ENCODE measurements at regions not wholly inside any gene's neighbourhood (a gene's known extent, or its start where the extent isn't known, plus 50 kb on each side); places are given as distances from the start of the nearest gene placed in this dataset.

DNA sequence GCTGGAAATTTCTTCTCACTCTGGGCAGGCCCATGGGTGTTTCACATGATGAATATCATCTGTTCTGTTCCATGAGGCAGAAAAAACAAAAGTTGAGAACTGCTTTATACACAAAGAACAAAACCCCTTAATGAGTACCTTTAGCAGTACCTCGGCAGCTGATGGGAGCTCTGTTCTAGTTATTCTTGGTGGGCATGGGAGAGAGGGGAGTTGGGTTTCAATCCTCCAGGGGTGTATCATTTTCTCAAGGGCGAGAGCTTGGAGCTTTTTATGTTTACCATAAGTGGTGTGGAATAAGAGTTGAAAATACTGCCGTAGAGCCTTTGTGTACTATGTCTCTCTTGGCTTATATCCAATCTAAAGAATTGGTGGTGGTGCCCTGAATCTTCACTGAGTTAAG, 103.3 kb upstream of the ZNF608 start:
- Mint-ChIP-seq H3K4me1 (ENCODE audit: low read depth, unreplicated experiment) (peaks cover 11% of the 10 kb centered on the region), H3K9me3 (ENCODE audit: unreplicated experiment) (no peaks in the 10 kb centered on the region), H3K4me3 (ENCODE audit: unreplicated experiment) (no peak overlapping the region), H3K36me3 (ENCODE audit: insufficient read depth, unreplicated experiment) (no peaks in the 10 kb centered on the region), H3K27me3 (ENCODE audit: insufficient read depth, unreplicated experiment) (no peaks in the 10 kb centered on the region), H3K27ac (ENCODE audit: unreplicated experiment) (no peak overlapping the region)
- TF ChIP-seq, protein P1, sequence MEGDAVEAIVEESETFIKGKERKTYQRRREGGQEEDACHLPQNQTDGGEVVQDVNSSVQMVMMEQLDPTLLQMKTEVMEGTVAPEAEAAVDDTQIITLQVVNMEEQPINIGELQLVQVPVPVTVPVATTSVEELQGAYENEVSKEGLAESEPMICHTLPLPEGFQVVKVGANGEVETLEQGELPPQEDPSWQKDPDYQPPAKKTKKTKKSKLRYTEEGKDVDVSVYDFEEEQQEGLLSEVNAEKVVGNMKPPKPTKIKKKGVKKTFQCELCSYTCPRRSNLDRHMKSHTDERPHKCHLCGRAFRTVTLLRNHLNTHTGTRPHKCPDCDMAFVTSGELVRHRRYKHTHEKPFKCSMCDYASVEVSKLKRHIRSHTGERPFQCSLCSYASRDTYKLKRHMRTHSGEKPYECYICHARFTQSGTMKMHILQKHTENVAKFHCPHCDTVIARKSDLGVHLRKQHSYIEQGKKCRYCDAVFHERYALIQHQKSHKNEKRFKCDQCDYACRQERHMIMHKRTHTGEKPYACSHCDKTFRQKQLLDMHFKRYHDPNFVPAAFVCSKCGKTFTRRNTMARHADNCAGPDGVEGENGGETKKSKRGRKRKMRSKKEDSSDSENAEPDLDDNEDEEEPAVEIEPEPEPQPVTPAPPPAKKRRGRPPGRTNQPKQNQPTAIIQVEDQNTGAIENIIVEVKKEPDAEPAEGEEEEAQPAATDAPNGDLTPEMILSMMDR (IDR thresholded peaks at IDR 0.05; ENCODE audit: insufficient read depth in 1 of 2, low read depth in 1 of 2, low read length in 1 of 2, severe bottlenecking in 1 of 2, unreplicated experiment in 1 of 2) = no peak
- BruUV-seq (replicated peaks) = no TSS peak
- ChIA-PET CTCF (no interaction called here), POLR2A (no interaction called here)
- no peaks in the 10 kb centered on the region for H3K9me3 ChIP-seq
- DNase-seq = no peak
- no peaks in the 10 kb centered on the region for H3K27me3 ChIP-seq (replicated peaks; ENCODE audit: control insufficient read depth, insufficient read depth, low read length)
- H3K4me1 ChIP-seq = no peaks in the 10 kb centered on the region; the same call in 1 of the 2 replicates
- H3K4me3 ChIP-seq (ENCODE audit: low read depth, low read length) = no peak overlapping the region
- intact Hi-C loops (cut with micrococcal nuclease; ENCODE audit: unreplicated experiment) = no loop called here
- no peaks in the 10 kb centered on the region for H3K36me3 ChIP-seq (ENCODE audit: control insufficient read depth, insufficient read depth, low read length)

DNA sequence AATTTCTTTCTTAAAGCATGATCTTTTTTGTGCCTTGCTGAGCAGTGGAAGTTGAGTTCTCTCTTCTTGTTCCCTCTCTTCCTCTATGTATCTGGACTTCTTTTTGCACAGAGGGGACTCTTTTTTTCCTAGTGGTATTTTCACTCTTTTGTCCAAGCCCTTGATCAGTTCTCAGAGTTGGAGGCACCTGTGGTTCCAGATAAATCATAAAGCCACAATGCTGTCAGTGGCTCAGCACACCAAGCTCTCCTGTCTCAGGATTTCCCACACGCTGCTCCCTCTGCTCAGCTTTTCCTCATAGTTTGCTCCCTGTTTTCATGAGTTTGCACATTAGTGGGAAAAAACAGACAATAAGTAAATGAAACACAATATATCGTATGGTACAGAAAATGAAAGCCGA, 110.3 kb upstream of the ZNF608 start:
- intact Hi-C loops (cut with micrococcal nuclease; ENCODE audit: unreplicated experiment) = no loop called here
- H3K27ac Mint-ChIP-seq (ENCODE audit: unreplicated experiment) = no peak overlapping the region
- BruUV-seq (replicated peaks) = no TSS peak
- no peaks in the 10 kb centered on the region for H3K9me3 ChIP-seq
- no peak for DNase-seq
- no peaks in the 10 kb centered on the region for H3K36me3 Mint-ChIP-seq (ENCODE audit: insufficient read depth, unreplicated experiment)
- no peak overlapping the region for H3K4me3 ChIP-seq (ENCODE audit: low read depth, low read length)
- no peak overlapping the region for H3K4me3 Mint-ChIP-seq (ENCODE audit: unreplicated experiment)
- no peaks in the 10 kb centered on the region for H3K9me3 Mint-ChIP-seq (ENCODE audit: unreplicated experiment)
- CTCF ChIA-PET = no interaction called here
- H3K4me1 Mint-ChIP-seq (ENCODE audit: low read depth, unreplicated experiment) = peaks cover under 1% of the 10 kb centered on the region
- no peaks in the 10 kb centered on the region for H3K27me3 ChIP-seq (replicated peaks; ENCODE audit: control insufficient read depth, insufficient read depth, low read length)
- H3K27me3 Mint-ChIP-seq (ENCODE audit: insufficient read depth, unreplicated experiment) = no peaks in the 10 kb centered on the region
- TF ChIP-seq, protein P1 (IDR thresholded peaks at IDR 0.05; ENCODE audit: insufficient read depth in 1 of 2, low read depth in 1 of 2, low read length in 1 of 2, severe bottlenecking in 1 of 2, unreplicated experiment in 1 of 2) = no peak
- H3K4me1 ChIP-seq = 0 out of 2 replicates have a peak, but pooled peaks cover 3% of the 10 kb centered on the region
- H3K36me3 ChIP-seq (ENCODE audit: control insufficient read depth, insufficient read depth, low read length) = no peaks in the 10 kb centered on the region
- POLR2A ChIA-PET = no interaction called here

DNA sequence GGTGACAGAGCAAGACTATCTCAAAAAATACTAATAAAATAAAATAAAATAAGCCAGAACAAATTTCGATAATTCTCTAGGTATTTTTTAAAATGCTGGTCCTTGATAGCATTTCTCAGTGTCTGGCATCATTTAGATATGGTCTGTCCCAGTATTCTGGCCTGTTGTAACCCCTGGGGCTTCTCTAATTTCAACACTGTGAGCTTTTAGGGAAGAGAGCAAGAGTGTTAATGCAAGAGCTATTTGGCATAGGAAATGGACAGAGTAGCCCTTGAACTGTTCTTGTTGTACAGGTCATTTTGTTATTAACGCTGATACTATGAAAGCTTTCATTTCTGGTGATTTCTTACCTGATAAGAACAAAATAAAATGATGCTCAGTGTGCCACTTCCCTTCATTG, 112.2 kb upstream of the ZNF608 start:
- no TSS peak for BruUV-seq (replicated peaks)
- no peaks in the 10 kb centered on the region for H3K36me3 ChIP-seq (ENCODE audit: control insufficient read depth, insufficient read depth, low read length)
- no peak overlapping the region for H3K4me3 ChIP-seq (ENCODE audit: low read depth, low read length)
- H3K4me1 Mint-ChIP-seq (ENCODE audit: low read depth, unreplicated experiment) = no peaks in the 10 kb centered on the region
- no peaks in the 10 kb centered on the region for H3K9me3 Mint-ChIP-seq (ENCODE audit: unreplicated experiment)
- H3K36me3 Mint-ChIP-seq (ENCODE audit: insufficient read depth, unreplicated experiment) = no peaks in the 10 kb centered on the region
- no peaks in the 10 kb centered on the region for H3K27me3 Mint-ChIP-seq (ENCODE audit: insufficient read depth, unreplicated experiment)
- ChIA-PET CTCF (no interaction called here), POLR2A (no interaction called here)
- TF ChIP-seq, protein P1 (IDR thresholded peaks at IDR 0.05; ENCODE audit: insufficient read depth in 1 of 2, low read depth in 1 of 2, low read length in 1 of 2, severe bottlenecking in 1 of 2, unreplicated experiment in 1 of 2) = no peak
- 0 out of 2 replicates have a peak, but pooled peaks cover 1% of the 10 kb centered on the region for H3K9me3 ChIP-seq
- DNase-seq = no peak
- no peak overlapping the region for H3K27ac Mint-ChIP-seq (ENCODE audit: unreplicated experiment)
- no peaks in the 10 kb centered on the region for H3K27me3 ChIP-seq (replicated peaks; ENCODE audit: control insufficient read depth, insufficient read depth, low read length)
- intact Hi-C loops (cut with micrococcal nuclease; ENCODE audit: unreplicated experiment) = no loop called here
- no peak overlapping the region for H3K4me3 Mint-ChIP-seq (ENCODE audit: unreplicated experiment)
- 0 out of 2 replicates have a peak, but pooled peaks cover 3% of the 10 kb centered on the region for H3K4me1 ChIP-seq
